CD4-positive, alpha-beta T cell (primary cell): ENCODE measurements at regions not wholly inside any gene's neighbourhood (a gene's known extent, or its start where the extent isn't known, plus 50 kb on each side); places are given as distances from the start of the nearest gene placed in this dataset.

ENCODE experiments used
- ATAC-seq: fragments of 200-7000 bp; cut with Tn5 transposase; one replicate; pipeline ENCODE4 v1.10.0; 2022; ENCODE audit warnings: mild to moderate bottlenecking; ENCODE audit not compliant: poor library complexity
- CTCF ChIA-PET: fragments of 350-600 bp; sonication (Branson Sonifier 250); formaldehyde crosslinking; loops from one replicate; lab custom pipeline; 2021; ENCODE audit warnings: antibody characterized with exemption, inconsistent platforms; lab: Charles Lee
- POLR2A ChIA-PET: fragments of 350-600 bp; sonication (Branson Sonifier 250); formaldehyde crosslinking; loops from one replicate; lab custom pipeline; 2021; ENCODE audit warnings: antibody characterized with exemption, inconsistent platforms; lab: Charles Lee
- DNase-seq, 14 experiments: peaks; one replicate each; pipeline ENCODE4 v3.0.0-alpha.2; 2013 to 2020; ENCODE audit warnings: mixed read lengths in 2 of 14
- H3K27ac ChIP-seq, 2 donors: one replicate each; pipeline versions ENCODE4 v1.5.1 to v1.7.0; 2013; ENCODE audit warnings: low read length in 2 of 2, low read depth in 1 of 2, mild to moderate bottlenecking in 1 of 2
- H3K27me3 ChIP-seq, 2 experiments: 1 replicate in 1 of 2; 2 replicates in 1 of 2; pipeline versions ENCODE4 v1.6.1 to v1.7.0; 2013; ENCODE audit warnings: low read length in 2 of 2, control low read depth in 1 of 2, mild to moderate bottlenecking in 1 of 2, moderate library complexity in 1 of 2; ENCODE audit not compliant: insufficient read depth in 2 of 2, control insufficient read depth in 1 of 2
- H3K36me3 ChIP-seq: one replicate; pipeline ENCODE4 v1.6.1; 2013; ENCODE audit warnings: low read length, control low read depth; ENCODE audit not compliant: insufficient read depth
- H3K4me1 ChIP-seq: one replicate; pipeline ENCODE4 v1.6.1; 2013; ENCODE audit warnings: low read length, control low read depth; ENCODE audit not compliant: insufficient read depth
- H3K4me3 ChIP-seq: one replicate; pipeline ENCODE4 v1.5.1; 2013; ENCODE audit warnings: mild to moderate bottlenecking, low read length, moderate library complexity
- H3K9me3 ChIP-seq, 2 experiments: 1 replicate in 1 of 2; 2 replicates in 1 of 2; pipeline versions ENCODE4 v1.6.1 to v1.7.0; 2013; ENCODE audit warnings: low read length in 2 of 2, mild to moderate bottlenecking in 2 of 2, control low read depth in 1 of 2, moderate library complexity in 1 of 2; ENCODE audit not compliant: control insufficient read depth in 1 of 2, insufficient read depth in 1 of 2
- H3K27ac Mint-ChIP-seq: one replicate; pipeline ENCODE4 v1.8.0; 2020; ENCODE audit warnings: mixed read lengths
- H3K27me3 Mint-ChIP-seq: one replicate; pipeline ENCODE4 v1.8.0; 2021; ENCODE audit warnings: mixed read lengths
- H3K36me3 Mint-ChIP-seq: one replicate; pipeline ENCODE4 v1.8.0; 2021; ENCODE audit warnings: low read depth, mixed read lengths
- H3K4me1 Mint-ChIP-seq: one replicate; pipeline ENCODE4 v1.8.0; 2021; ENCODE audit warnings: low read depth, mixed read lengths
- H3K4me3 Mint-ChIP-seq: one replicate; pipeline ENCODE4 v1.8.0; 2020; ENCODE audit warnings: mild to moderate bottlenecking, mixed read lengths
- H3K9me3 Mint-ChIP-seq: one replicate; pipeline ENCODE4 v1.8.0; 2020; ENCODE audit warnings: mixed read lengths
- intact Hi-C, 2 experiments: fragments of 100-400 bp; cut with DNase I in 1 of 2; cut with micrococcal nuclease in 1 of 2; formaldehyde crosslinking; loops; one replicate each; pipeline versions ENCODE4 v1.15.1 to v1.9.0; 2023 to 2025; cut with DNase I, micrococcal nuclease
- TF ChIP-seq, protein P1 (sequence below): fragments of 200-600 bp; IDR thresholded peaks from one replicate; pipeline ENCODE4 v1.8.0; 2022; ENCODE audit warnings: antibody characterized with exemption, mild to moderate bottlenecking

DNA sequence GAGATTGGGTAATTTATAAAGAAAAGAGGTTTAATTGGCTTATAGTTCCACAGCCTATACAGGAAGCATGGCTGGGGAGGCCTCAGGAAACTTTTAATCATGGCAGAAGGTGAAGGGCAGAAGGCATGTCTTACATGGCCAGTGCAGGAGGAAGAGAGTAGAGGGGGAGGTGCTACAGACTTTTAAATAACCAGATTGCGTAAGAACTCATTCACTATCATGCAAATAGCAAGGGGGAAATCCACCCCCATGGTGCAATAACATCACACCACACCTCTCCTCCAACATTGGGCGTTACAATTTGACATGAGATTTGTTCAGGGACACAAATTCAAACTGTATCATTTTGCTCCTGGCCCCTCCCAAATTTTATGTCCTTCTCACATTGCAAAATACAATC is 353.8 kb upstream of the PABPC5 start:
- Mint-ChIP-seq H3K27ac (no peak overlapping the region), H3K4me3 (no peak overlapping the region), H3K4me1 (no peaks in the 10 kb centered on the region), H3K9me3 (peaks cover 4% of the 10 kb centered on the region), H3K27me3 (no peaks in the 10 kb centered on the region), H3K36me3 (no peaks in the 10 kb centered on the region)
- no peaks in the 10 kb centered on the region for H3K4me1 ChIP-seq
- H3K27me3 ChIP-seq = no peaks in the 10 kb centered on the region
- no peak for ATAC-seq
- intact Hi-C loops = no loop called here
- no peak overlapping the region for H3K4me3 ChIP-seq
- no peaks in the 10 kb centered on the region for H3K36me3 ChIP-seq
- H3K27ac ChIP-seq = no peak overlapping the region
- TF ChIP-seq, protein P1, sequence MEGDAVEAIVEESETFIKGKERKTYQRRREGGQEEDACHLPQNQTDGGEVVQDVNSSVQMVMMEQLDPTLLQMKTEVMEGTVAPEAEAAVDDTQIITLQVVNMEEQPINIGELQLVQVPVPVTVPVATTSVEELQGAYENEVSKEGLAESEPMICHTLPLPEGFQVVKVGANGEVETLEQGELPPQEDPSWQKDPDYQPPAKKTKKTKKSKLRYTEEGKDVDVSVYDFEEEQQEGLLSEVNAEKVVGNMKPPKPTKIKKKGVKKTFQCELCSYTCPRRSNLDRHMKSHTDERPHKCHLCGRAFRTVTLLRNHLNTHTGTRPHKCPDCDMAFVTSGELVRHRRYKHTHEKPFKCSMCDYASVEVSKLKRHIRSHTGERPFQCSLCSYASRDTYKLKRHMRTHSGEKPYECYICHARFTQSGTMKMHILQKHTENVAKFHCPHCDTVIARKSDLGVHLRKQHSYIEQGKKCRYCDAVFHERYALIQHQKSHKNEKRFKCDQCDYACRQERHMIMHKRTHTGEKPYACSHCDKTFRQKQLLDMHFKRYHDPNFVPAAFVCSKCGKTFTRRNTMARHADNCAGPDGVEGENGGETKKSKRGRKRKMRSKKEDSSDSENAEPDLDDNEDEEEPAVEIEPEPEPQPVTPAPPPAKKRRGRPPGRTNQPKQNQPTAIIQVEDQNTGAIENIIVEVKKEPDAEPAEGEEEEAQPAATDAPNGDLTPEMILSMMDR = no peak
- ChIA-PET CTCF (interaction anchor here (1.8 kb wide), 1 partner anchor 10 kb away, joined by 3 read pairs; no protein-coding TSS in a partner anchor), POLR2A (no interaction called here)
- peaks cover 0 to 20% of the 10 kb centered on the region in 2 experiments for H3K9me3 ChIP-seq
- no peak for DNase-seq

DNA sequence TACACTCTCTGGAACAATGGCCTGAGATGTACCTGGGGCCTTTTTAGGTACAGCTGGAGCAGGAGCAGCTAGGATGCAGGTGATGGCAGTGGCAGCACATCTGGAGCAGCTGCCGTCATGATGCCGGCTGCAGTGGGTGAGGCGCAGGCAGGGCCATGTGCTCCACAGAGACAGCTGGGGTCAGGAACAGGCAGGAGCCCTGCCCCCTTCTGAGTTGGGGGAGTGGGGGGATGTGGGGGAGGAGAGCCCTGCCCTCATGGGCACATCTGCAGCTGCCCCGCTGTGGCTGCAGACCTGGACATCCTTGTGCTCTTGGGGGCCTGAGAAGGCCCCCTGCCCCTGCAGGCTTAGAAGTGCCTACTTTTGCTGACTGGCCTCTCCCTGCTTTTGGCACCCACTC is 352.8 kb upstream of the PABPC5 start:
- Histone ChIP-seq H3K36me3 (no peaks in the 10 kb centered on the region), H3K4me3 (no peak overlapping the region), H3K4me1 (no peaks in the 10 kb centered on the region), H3K27me3 (no peaks in the 10 kb centered on the region), H3K27ac (no peak overlapping the region), H3K9me3 (peaks cover 0 to 20% of the 10 kb centered on the region in 2 experiments)
- no peak overlapping the region for H3K27ac Mint-ChIP-seq
- H3K9me3 Mint-ChIP-seq = peaks cover 4% of the 10 kb centered on the region
- DNase-seq = no peak
- H3K4me3 Mint-ChIP-seq = no peak overlapping the region
- H3K36me3 Mint-ChIP-seq = no peaks in the 10 kb centered on the region
- H3K4me1 Mint-ChIP-seq = no peaks in the 10 kb centered on the region
- no peak for ATAC-seq
- no peaks in the 10 kb centered on the region for H3K27me3 Mint-ChIP-seq
- ChIA-PET POLR2A (no interaction called here), CTCF (no interaction called here)
- intact Hi-C loops = no loop called here
- TF ChIP-seq, protein P1 = no peak

DNA sequence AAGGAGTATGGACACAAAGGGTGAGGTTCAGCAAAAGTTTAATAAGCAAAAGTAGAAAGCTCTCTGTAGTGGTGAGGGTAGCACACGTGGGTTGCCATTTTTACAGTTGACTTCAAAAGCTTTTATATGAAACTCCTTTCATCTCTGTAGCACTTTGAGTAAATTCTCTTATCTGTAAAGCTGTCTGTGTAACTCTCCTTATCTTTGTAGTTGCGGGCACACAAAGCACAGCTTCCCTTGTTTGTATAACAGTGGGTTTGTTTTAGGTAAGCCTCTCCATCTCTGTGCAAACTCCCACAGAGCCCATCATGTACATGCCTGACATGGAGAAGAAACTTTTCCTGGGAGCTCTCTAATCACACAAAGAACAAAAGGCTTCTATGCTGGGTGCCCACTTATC is 325.9 kb upstream of the PABPC5 start:
- no peak overlapping the region for H3K4me3 Mint-ChIP-seq

More for the DNA sequence above, 325.9 kb upstream of the PABPC5 start:
- H3K9me3 ChIP-seq = peaks cover 0 to 3% of the 10 kb centered on the region in 2 experiments
- POLR2A ChIA-PET = no interaction called here
- intact Hi-C loops = no loop called here
- no peaks in the 10 kb centered on the region for H3K4me1 Mint-ChIP-seq
- no peak overlapping the region for H3K27ac ChIP-seq
- TF ChIP-seq, protein P1 = no peak
- H3K36me3 ChIP-seq = no peaks in the 10 kb centered on the region
- DNase-seq = no peak
- ATAC-seq = no peak
- no peaks in the 10 kb centered on the region for H3K27me3 ChIP-seq
- no peaks in the 10 kb centered on the region for H3K4me1 ChIP-seq
- no peaks in the 10 kb centered on the region for H3K27me3 Mint-ChIP-seq
- no peaks in the 10 kb centered on the region for H3K36me3 Mint-ChIP-seq
- peaks cover 3% of the 10 kb centered on the region for H3K9me3 Mint-ChIP-seq
- H3K27ac Mint-ChIP-seq = no peak overlapping the region
- CTCF ChIA-PET = no interaction called here
- H3K4me3 ChIP-seq = no peak overlapping the region
